Prostate gland (tissue), 2 donors: ENCODE measurements at regions not wholly inside any gene's neighbourhood (a gene's known extent, or its start where the extent isn't known, plus 50 kb on each side); places are given as distances from the start of the nearest gene placed in this dataset.

Experiments used
- DNase-seq: peaks from one replicate; pipeline ENCODE4 v3.0.0-alpha.2; 2019; ENCODE audit warnings: low spot score
- H3K27ac ChIP-seq, 2 donors: fragments of 200-600 bp; sonication (generic); 2 replicates each; pipeline ENCODE4 v1.5.1; 2017 to 2019
- H3K27me3 ChIP-seq: fragments of 200-600 bp; sonication (generic); replicated peaks from 2 replicates; pipeline ENCODE4 v1.5.1; 2019; ENCODE audit not compliant: insufficient read depth
- H3K36me3 ChIP-seq, 2 donors: fragments of 200-600 bp; sonication (generic); 1 replicate in 1 of 2; 2 replicates in 1 of 2; pipeline versions ENCODE4 v1.5.1 to v1.8.1; 2017 to 2019
- H3K4me1 ChIP-seq: fragments of 200-600 bp; sonication (generic); replicated peaks from 2 replicates; pipeline ENCODE4 v1.5.1; 2019
- H3K4me3 ChIP-seq, 2 donors: fragments of 200-600 bp; sonication (generic); 2 replicates each; pipeline ENCODE4 v1.5.1; 2017 to 2019
- H3K9me3 ChIP-seq: fragments of 200-600 bp; sonication (generic); 2 replicates; pipeline ENCODE4 v1.5.1; 2017
- POLR2A ChIP-seq: fragments of 450-650 bp; IDR thresholded peaks from one replicate; pipeline ENCODE4 v1.6.1; 2016; ENCODE audit warnings: antibody characterized with exemption, mild to moderate bottlenecking
- POLR2AphosphoS5 ChIP-seq: sonication (generic); formaldehyde crosslinking; IDR thresholded peaks from one replicate; pipeline ENCODE4 v1.6.1; 2017; ENCODE audit warnings: antibody characterized with exemption
- WGBS: methylation state at CpG from one replicate; pipeline ENCODE4 v1.1.5; 2018; 5-methylcytosine and 5-hydroxymethylcytosine counted together
- intact Hi-C: fragments of 100-400 bp; cut with DNase I; formaldehyde crosslinking; loops from one replicate; pipeline ENCODE4 v1.14.2; 2022
- TF ChIP-seq, protein P1 (sequence below), 4 experiments: fragments of 200-600 bp in 2 of 4; fragments of 450-650 bp in 2 of 4; sonication (generic) in 2 of 4; IDR thresholded peaks; 1 replicate in 3 of 4; 2 replicates in 1 of 4; pipeline ENCODE4 v1.5.1; 2016 to 2019; ENCODE audit warnings: antibody characterized with exemption in 4 of 4, mild to moderate bottlenecking in 2 of 4, moderate library complexity in 2 of 4

DNA sequence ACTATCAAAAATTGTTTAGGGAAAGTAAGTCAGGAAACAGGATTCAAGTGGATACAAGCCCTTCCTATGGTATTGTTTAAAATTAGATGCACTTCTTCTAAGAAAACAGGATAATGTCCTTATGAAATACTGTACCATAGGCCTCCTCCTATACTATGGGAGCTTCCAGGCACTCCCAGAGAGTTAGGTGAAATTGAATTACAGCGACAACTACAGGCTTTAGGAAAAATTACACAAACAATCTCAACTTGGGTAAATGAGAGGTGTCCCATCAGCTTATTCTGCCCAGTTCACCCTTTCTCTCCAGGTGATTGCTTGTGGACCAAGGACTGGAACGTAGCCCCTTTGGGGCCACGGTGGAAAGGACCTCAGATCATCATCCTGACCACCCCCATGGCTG, 528.7 kb upstream of the TSPY4 start:
- no peak for DNase-seq
- 29% methylated on average over 2 of the region's 3 CpGs for WGBS

DNA sequence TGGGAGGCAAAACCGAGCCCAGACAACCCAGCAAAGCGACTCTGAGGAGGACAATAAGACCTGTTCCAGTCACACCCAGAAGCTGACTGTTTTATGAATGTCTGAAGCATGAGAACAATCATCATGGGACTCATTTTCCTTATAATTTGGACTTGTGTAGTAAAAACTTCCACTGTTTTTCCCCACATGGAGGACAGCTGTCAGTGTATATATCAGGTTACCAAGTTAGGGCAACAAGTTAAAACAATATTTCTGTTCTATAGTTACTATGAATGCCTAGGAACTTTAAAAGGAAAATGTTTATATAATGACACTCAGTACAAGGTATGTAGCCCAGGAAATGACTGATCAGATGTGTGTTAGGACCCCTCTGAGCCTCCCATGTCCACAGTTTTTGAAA, 528.2 kb upstream of the TSPY4 start:
- Histone ChIP-seq H3K27ac (no peak overlapping the region), H3K27me3 (no peaks in the 10 kb centered on the region), H3K4me3 (no peak overlapping the region), H3K4me1 (no peaks in the 10 kb centered on the region), H3K9me3 (no peaks in the 10 kb centered on the region), H3K36me3 (no peaks in the 10 kb centered on the region)
- 42% methylated on average over 2 of the region's 2 CpGs for WGBS
- intact Hi-C loops, result no loop called here
- no peak for DNase-seq
- no peak for TF ChIP-seq POLR2A
- no peak for TF ChIP-seq POLR2AphosphoS5
- TF ChIP-seq, protein P1, sequence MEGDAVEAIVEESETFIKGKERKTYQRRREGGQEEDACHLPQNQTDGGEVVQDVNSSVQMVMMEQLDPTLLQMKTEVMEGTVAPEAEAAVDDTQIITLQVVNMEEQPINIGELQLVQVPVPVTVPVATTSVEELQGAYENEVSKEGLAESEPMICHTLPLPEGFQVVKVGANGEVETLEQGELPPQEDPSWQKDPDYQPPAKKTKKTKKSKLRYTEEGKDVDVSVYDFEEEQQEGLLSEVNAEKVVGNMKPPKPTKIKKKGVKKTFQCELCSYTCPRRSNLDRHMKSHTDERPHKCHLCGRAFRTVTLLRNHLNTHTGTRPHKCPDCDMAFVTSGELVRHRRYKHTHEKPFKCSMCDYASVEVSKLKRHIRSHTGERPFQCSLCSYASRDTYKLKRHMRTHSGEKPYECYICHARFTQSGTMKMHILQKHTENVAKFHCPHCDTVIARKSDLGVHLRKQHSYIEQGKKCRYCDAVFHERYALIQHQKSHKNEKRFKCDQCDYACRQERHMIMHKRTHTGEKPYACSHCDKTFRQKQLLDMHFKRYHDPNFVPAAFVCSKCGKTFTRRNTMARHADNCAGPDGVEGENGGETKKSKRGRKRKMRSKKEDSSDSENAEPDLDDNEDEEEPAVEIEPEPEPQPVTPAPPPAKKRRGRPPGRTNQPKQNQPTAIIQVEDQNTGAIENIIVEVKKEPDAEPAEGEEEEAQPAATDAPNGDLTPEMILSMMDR (IDR thresholded peaks at IDR 0.05), result no peak

More for the DNA sequence above, 528.7 kb upstream of the TSPY4 start:
- no peak overlapping the region for H3K4me3 ChIP-seq
- no peak overlapping the region for H3K27ac ChIP-seq
- TF ChIP-seq POLR2AphosphoS5, result no peak
- no peak for TF ChIP-seq POLR2A
- TF ChIP-seq, protein P1 (IDR thresholded peaks at IDR 0.05), result peak in 1 of 4 experiments; percentile 12
- intact Hi-C loops, result no loop called here
- no peaks in the 10 kb centered on the region for H3K27me3 ChIP-seq
- H3K4me1 ChIP-seq, result no peaks in the 10 kb centered on the region
- no peaks in the 10 kb centered on the region for H3K9me3 ChIP-seq
- no peaks in the 10 kb centered on the region for H3K36me3 ChIP-seq

DNA sequence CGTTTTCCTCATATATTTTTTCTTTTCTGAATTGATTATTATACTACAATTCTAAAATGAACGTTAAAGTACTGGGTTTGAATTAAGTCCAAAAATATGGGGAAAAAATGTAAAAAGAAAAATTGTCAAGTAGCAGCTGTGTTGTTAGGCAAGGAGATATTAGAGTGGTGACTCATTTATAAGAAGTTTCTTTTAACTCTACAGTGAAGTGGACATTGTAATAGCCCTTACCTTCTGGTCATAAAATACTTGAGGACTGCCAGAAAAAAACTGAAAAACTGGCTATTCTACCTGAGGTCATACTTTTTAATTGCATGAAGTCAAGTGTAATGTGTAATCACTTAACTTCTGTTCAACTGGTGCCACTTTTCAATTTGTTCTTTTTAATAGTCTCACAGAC, 523.1 kb upstream of the TSPY4 start:
- Histone ChIP-seq H3K4me1 (no peaks in the 10 kb centered on the region), H3K36me3 (no peaks in the 10 kb centered on the region), H3K27ac (no peak overlapping the region), H3K9me3 (no peaks in the 10 kb centered on the region), H3K4me3 (no peak overlapping the region), H3K27me3 (no peaks in the 10 kb centered on the region)
- WGBS, result 67% methylated on average over 2 of the region's 2 CpGs
- intact Hi-C loops, result no loop called here
- TF ChIP-seq POLR2AphosphoS5 (no peak), POLR2A (no peak)
- DNase-seq, result no peak

DNA sequence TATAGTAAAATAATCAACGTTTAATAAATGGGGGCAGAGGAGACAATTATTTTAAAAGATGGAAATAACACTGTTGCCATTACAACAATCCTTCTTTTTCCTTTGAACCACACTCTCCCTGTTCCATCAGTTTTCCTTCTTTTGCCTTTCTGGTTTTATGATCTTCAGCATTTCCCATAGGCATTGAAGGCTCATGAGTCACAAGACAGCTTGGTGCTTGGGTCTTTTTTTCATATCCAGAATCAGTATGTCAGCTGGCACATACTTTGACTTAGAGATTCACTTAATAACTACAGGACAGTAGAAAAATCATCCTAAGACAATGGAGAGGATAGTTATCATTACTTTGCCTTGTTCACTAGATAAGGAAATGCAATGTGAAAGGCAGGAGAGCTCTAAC, 521.6 kb upstream of the TSPY4 start:
- intact Hi-C loops, result no loop called here
- 52% methylated on average over 1 of the region's 1 CpG for WGBS
- Histone ChIP-seq H3K27me3 (no peaks in the 10 kb centered on the region), H3K4me1 (no peaks in the 10 kb centered on the region), H3K4me3 (no peak overlapping the region), H3K9me3 (no peaks in the 10 kb centered on the region), H3K36me3 (no peaks in the 10 kb centered on the region), H3K27ac (no peak overlapping the region)
- DNase-seq, result no peak
- TF ChIP-seq, protein P1 (IDR thresholded peaks at IDR 0.05), result no peak
- TF ChIP-seq POLR2A, result no peak
- no peak for TF ChIP-seq POLR2AphosphoS5

DNA sequence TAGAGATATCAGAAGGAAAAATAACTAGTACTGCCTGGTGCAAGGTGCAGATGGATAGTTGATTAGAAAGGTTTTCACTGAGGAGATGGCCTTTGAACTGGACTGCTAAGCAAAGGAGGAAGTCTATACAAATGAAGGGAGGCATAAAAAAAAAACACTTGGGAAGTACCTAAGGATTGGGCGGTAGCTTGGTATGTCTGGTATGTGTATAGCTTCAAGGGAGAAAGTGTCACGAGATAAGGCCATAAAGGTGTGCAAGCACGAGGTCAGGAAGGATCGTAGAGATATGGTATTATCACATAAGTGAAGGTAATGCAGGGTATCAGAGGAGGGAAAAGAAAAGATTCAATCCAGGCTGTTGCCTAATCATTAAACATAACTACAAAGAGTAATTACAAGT, 517.2 kb upstream of the TSPY4 start:
- Histone ChIP-seq H3K9me3 (no peaks in the 10 kb centered on the region), H3K36me3 (no peaks in the 10 kb centered on the region), H3K4me1 (no peaks in the 10 kb centered on the region), H3K27me3 (no peaks in the 10 kb centered on the region), H3K4me3 (no peak overlapping the region), H3K27ac (no peak overlapping the region)
- no peak for DNase-seq
- 62% methylated on average over 4 of the region's 4 CpGs for WGBS
- TF ChIP-seq POLR2AphosphoS5, result no peak
- TF ChIP-seq, protein P1 (IDR thresholded peaks at IDR 0.05), result no peak
- no peak for TF ChIP-seq POLR2A
- intact Hi-C loops, result no loop called here
